ENCODE measurements at regions not wholly inside any gene's neighbourhood (a gene's known extent, or its start where the extent isn't known, plus 50 kb on each side); places are given as distances from the start of the nearest gene placed in this dataset.

DNA sequence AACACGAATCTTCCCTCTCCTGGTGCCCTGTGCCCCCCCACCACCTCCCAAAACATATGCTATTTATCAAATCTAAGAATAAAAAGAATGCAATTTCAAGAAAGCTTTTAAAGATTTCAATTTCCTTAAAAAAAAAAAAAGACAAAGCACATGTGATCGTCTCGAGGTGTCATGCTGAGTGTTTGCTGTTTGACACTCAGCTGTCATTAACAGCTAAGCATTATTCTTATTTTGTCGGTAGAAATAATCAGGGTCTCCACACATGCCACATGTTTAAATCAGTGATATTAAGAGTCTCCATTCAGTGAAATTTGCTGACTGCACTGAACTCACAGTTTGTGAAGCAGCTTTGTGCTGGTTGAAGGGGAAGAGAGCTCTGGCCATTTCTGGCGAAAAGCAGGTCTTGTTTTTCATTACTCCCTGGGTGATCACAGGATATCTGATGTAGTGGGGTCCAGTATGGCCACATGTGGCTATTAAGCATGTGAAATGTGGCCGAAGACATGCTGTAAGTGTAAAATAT is 281.8 kb downstream of the SATB1 start:
- no peak overlapping the region for H3K27ac Mint-ChIP-seq
- Histone ChIP-seq H3K4me3 (ENCODE audit: control insufficient read depth in 1 of 2, extremely low read depth in 1 of 2, low read length in 1 of 2) (no peak overlapping the region), H3K27ac (ENCODE audit: low read length) (no peak overlapping the region), H3K4me1 (ENCODE audit: control insufficient read depth in 1 of 2, extremely low read depth in 1 of 2, insufficient read depth in 2 of 2, low read length in 2 of 2) (no peaks in the 10 kb centered on the region), H3K36me3 (ENCODE audit: control insufficient read depth in 2 of 2, extremely low read depth in 1 of 2, insufficient read depth in 1 of 2, low read length in 1 of 2) (no peaks in the 10 kb centered on the region), H3K27me3 (replicated peaks in 1 of 2; ENCODE audit: control insufficient read depth in 2 of 2, extremely low read depth in 1 of 2, insufficient read depth in 2 of 2, low read length in 1 of 2) (no peaks in the 10 kb centered on the region), H3K9me3 (no peaks in the 10 kb centered on the region)
- DNase-seq (no peak), ATAC-seq (replicated peaks in 1 of 4) (no peak)
- ChIA-PET CTCF (no interaction called here), POLR2A (no interaction called here)
- 100% methylated on average over 2 of the region's 6 CpGs for WGBS (ENCODE audit: insufficient coverage)
- H3K36me3 Mint-ChIP-seq, result no peaks in the 10 kb centered on the region
- H3K27me3 Mint-ChIP-seq, result peaks cover 0 to 5% of the 10 kb centered on the region in 2 donors
- H3K4me3 Mint-ChIP-seq, result no peak overlapping the region
- no peaks in the 10 kb centered on the region for H3K9me3 Mint-ChIP-seq
- H3K4me1 Mint-ChIP-seq, result no peaks in the 10 kb centered on the region

DNA sequence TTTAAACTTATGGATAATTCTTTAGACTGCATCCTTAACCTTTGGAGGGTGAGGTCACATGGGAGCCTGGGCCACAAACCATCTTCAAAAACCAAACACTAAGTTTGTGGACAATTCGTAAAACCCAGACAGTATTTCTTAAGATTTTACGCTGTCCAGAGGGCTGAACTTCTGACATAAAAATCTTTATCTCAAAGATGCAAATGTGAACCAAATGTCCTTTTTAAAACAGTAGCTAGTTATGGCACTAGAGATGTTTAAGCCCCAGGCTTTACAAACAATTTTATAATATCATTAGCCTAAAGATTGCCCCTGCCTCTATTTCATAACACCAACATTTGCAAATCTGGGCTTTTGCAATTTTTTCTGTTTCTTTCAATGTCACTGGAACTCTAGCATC is 287.2 kb downstream of the SATB1 start:
- Histone ChIP-seq H3K27ac (ENCODE audit: low read length) (no peak overlapping the region), H3K4me1 (ENCODE audit: control insufficient read depth in 1 of 2, extremely low read depth in 1 of 2, insufficient read depth in 2 of 2, low read length in 2 of 2) (no peaks in the 10 kb centered on the region), H3K36me3 (ENCODE audit: control insufficient read depth in 2 of 2, extremely low read depth in 1 of 2, insufficient read depth in 1 of 2, low read length in 1 of 2) (no peaks in the 10 kb centered on the region), H3K27me3 (replicated peaks in 1 of 2; ENCODE audit: control insufficient read depth in 2 of 2, extremely low read depth in 1 of 2, insufficient read depth in 2 of 2, low read length in 1 of 2) (no peaks in the 10 kb centered on the region), H3K4me3 (ENCODE audit: control insufficient read depth in 1 of 2, extremely low read depth in 1 of 2, low read length in 1 of 2) (no peak overlapping the region), H3K9me3 (no peaks in the 10 kb centered on the region)
- H3K9me3 Mint-ChIP-seq, result no peaks in the 10 kb centered on the region
- no peaks in the 10 kb centered on the region for H3K27me3 Mint-ChIP-seq
- CTCF ChIA-PET, result no interaction called here
- H3K4me1 Mint-ChIP-seq, result no peaks in the 10 kb centered on the region
- H3K4me3 Mint-ChIP-seq, result no peak overlapping the region
- POLR2A ChIA-PET, result interaction anchor here in 1 of 2 donors (0.6 kb wide), 1 partner anchor 39 kb away, joined by 3 read pairs; no protein-coding TSS in a partner anchor
- no peak overlapping the region for H3K27ac Mint-ChIP-seq
- H3K36me3 Mint-ChIP-seq, result no peaks in the 10 kb centered on the region
- DNase-seq (no peak), ATAC-seq (replicated peaks in 1 of 4) (no peak)
- WGBS (ENCODE audit: insufficient coverage), result no CpG with 5 or more reads among the region's 2 CpGs

DNA sequence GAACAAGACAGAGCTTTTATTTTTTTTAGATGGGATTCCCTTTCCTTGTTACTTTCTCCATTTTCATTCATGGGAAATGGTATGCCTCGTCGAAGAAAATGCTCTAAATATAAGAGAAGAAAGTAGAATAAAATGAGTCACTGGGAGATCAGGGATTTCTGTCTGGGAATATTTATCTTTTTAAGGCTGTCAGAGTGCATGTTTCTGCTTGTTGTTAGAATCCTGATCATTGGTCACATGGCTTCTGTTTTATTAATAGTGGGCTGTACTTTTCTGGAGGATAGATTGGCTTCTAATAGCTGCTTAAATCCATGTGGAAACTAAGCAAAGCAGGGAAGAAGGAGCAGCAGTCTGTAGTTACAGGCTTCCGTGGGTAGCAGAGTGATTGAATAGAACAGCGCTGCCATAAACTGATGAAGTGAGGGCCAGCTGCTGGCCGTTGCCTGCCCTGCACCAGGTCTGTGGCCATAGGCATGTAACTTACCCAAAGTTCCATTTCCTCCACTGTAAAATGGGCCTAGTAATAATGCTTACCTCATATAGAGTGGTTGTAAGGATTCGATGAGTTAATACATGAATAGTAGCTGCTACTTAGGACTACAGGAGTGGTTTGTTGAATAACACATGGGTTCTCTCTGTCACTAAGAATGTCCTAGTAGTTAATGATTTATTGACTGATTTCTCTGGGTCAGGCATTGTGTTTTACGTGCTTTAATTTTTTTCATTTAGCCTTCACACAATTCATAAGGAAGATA is 289.9 kb downstream of the SATB1 start:
- no peaks in the 10 kb centered on the region for H3K36me3 ChIP-seq (ENCODE audit: control insufficient read depth in 2 of 2, extremely low read depth in 1 of 2, insufficient read depth in 1 of 2, low read length in 1 of 2)
- ATAC-seq (replicated peaks in 1 of 4) (no peak), DNase-seq (no peak)
- 100% methylated on average over 1 of the region's 7 CpGs for WGBS (ENCODE audit: insufficient coverage)
- Mint-ChIP-seq H3K36me3 (no peaks in the 10 kb centered on the region), H3K4me1 (no peaks in the 10 kb centered on the region), H3K4me3 (no peak overlapping the region), H3K27me3 (no peaks in the 10 kb centered on the region), H3K9me3 (no peaks in the 10 kb centered on the region), H3K27ac (no peak overlapping the region)
- H3K9me3 ChIP-seq, result no peaks in the 10 kb centered on the region
- no peak overlapping the region for H3K4me3 ChIP-seq (ENCODE audit: control insufficient read depth in 1 of 2, extremely low read depth in 1 of 2, low read length in 1 of 2)
- H3K4me1 ChIP-seq (ENCODE audit: control insufficient read depth in 1 of 2, extremely low read depth in 1 of 2, insufficient read depth in 2 of 2, low read length in 2 of 2), result no peaks in the 10 kb centered on the region
- no peaks in the 10 kb centered on the region for H3K27me3 ChIP-seq (replicated peaks in 1 of 2; ENCODE audit: control insufficient read depth in 2 of 2, extremely low read depth in 1 of 2, insufficient read depth in 2 of 2, low read length in 1 of 2)
- ChIA-PET CTCF (no interaction called here), POLR2A (no interaction called here)
- no peak overlapping the region for H3K27ac ChIP-seq (ENCODE audit: low read length)

DNA sequence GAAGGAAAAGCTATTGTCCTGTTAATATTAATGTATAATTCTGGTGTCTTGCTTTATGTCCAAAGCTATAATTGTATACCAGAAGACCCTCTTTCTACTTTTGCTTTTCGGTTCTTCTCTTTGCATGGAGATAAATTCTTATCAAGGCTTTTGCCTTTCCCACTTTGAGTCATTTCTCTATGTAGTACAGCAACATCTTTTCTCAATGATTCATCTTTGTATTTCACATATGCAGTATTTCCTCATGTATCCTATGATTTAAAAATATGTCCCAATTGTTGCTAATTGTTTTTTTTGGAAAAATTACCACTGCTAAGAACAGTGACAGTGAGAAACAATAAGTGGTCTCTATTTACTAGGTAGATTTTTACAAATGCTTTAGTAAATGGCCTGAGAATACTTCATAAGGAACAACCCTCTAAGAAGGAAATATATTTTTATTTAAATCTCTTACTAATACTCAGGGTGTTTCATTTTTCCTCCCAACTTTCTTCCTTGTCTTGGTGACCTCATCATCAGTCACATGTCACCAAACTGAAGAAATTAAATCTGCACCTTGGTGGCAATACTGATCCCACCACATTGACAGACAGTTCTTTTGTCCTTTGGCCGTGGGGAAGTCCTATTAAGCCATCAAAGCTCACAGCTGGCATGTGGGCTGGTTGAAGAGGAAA is 290.6 kb downstream of the SATB1 start:
- no peak overlapping the region for H3K4me3 ChIP-seq (ENCODE audit: control insufficient read depth in 1 of 2, extremely low read depth in 1 of 2, low read length in 1 of 2)
- H3K4me1 Mint-ChIP-seq, result no peaks in the 10 kb centered on the region
- no peaks in the 10 kb centered on the region for H3K27me3 Mint-ChIP-seq
- no CpG with 5 or more reads among the region's 2 CpGs for WGBS (ENCODE audit: insufficient coverage)
- DNase-seq, result no peak
- no peak overlapping the region for H3K27ac ChIP-seq (ENCODE audit: low read length)
- H3K27me3 ChIP-seq (replicated peaks in 1 of 2; ENCODE audit: control insufficient read depth in 2 of 2, extremely low read depth in 1 of 2, insufficient read depth in 2 of 2, low read length in 1 of 2), result no peaks in the 10 kb centered on the region
- H3K36me3 Mint-ChIP-seq, result no peaks in the 10 kb centered on the region
- no peaks in the 10 kb centered on the region for H3K9me3 ChIP-seq
- CTCF ChIA-PET, result no interaction called here
- no peaks in the 10 kb centered on the region for H3K9me3 Mint-ChIP-seq
- H3K36me3 ChIP-seq (ENCODE audit: control insufficient read depth in 2 of 2, extremely low read depth in 1 of 2, insufficient read depth in 1 of 2, low read length in 1 of 2), result no peaks in the 10 kb centered on the region
- no peak for ATAC-seq (replicated peaks in 1 of 4)
- POLR2A ChIA-PET, result no interaction called here
- H3K4me1 ChIP-seq (ENCODE audit: control insufficient read depth in 1 of 2, extremely low read depth in 1 of 2, insufficient read depth in 2 of 2, low read length in 2 of 2), result no peaks in the 10 kb centered on the region
- no peak overlapping the region for H3K4me3 Mint-ChIP-seq
- no peak overlapping the region for H3K27ac Mint-ChIP-seq

DNA sequence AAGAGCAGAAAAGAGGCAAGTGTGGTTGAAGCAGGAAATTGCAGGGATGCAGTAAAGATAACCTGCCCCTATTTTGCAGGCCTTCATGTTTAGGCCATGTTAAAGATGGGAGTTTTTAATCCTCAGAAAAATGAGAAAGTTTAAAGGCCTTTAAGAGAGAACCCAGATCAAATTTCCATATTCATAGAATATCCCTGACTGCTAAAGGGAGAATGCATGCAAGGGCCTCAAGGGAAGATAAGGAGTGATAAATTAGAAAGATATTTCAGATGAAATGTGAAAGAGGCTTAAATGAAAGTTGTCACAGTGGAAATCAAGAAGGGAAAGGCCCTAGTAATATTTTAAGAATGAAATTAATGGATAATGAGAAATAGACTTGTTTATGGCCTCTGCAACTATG is 292.1 kb downstream of the SATB1 start:
- ATAC-seq (replicated peaks in 1 of 4) (no peak), DNase-seq (no peak)
- Histone ChIP-seq H3K27ac (ENCODE audit: low read length) (no peak overlapping the region), H3K27me3 (replicated peaks in 1 of 2; ENCODE audit: control insufficient read depth in 2 of 2, extremely low read depth in 1 of 2, insufficient read depth in 2 of 2, low read length in 1 of 2) (no peaks in the 10 kb centered on the region), H3K4me3 (ENCODE audit: control insufficient read depth in 1 of 2, extremely low read depth in 1 of 2, low read length in 1 of 2) (no peak overlapping the region), H3K9me3 (no peaks in the 10 kb centered on the region), H3K4me1 (ENCODE audit: control insufficient read depth in 1 of 2, extremely low read depth in 1 of 2, insufficient read depth in 2 of 2, low read length in 2 of 2) (no peaks in the 10 kb centered on the region), H3K36me3 (ENCODE audit: control insufficient read depth in 2 of 2, extremely low read depth in 1 of 2, insufficient read depth in 1 of 2, low read length in 1 of 2) (no peaks in the 10 kb centered on the region)
- Mint-ChIP-seq H3K36me3 (no peaks in the 10 kb centered on the region), H3K27ac (no peak overlapping the region), H3K27me3 (no peaks in the 10 kb centered on the region), H3K9me3 (no peaks in the 10 kb centered on the region), H3K4me1 (no peaks in the 10 kb centered on the region), H3K4me3 (no peak overlapping the region)
- ChIA-PET POLR2A (no interaction called here), CTCF (no interaction called here)

DNA sequence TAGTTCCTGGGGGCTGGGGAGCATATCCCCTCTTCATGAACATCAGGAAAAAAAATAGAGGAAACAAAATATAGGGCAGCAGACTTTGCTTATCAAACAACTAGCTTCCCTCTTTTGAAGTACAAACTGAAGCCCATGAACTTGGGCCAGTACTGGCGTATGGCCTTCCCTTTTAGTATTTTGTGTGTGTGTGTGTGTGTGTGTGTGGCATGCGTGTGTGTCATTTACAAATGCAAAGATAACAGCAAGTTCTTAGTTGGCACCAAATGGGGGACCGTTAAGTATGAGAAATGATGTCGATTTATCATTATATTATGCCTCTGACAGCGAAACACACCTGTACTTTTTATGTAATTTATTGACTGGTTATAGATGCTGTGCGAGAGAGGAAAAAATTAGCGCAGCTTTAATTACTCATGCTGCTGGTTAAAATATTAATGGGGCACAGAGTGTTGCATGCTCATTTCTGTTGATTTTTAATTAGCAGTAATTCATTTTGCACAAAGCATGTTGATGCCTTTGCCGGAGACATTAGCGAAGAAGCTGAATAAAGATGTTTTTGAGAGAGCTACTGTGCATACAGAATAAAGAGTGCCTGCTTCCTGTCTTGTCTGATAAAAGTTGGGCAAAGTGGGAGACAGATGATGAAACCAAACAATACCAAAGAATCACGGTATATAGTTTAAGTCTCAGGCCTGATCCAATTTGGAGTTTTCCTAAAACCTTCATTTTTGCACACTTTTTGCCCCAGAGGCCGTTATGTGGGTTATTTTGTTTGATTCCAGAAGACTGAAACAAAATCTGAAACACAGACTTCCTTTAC is 297.1 kb downstream of the SATB1 start:
- Mint-ChIP-seq H3K27me3 (no peaks in the 10 kb centered on the region), H3K9me3 (no peaks in the 10 kb centered on the region), H3K36me3 (no peaks in the 10 kb centered on the region), H3K4me3 (no peak overlapping the region), H3K4me1 (no peaks in the 10 kb centered on the region), H3K27ac (no peak overlapping the region)
- no peak for DNase-seq
- Histone ChIP-seq H3K4me1 (ENCODE audit: control insufficient read depth in 1 of 2, extremely low read depth in 1 of 2, insufficient read depth in 2 of 2, low read length in 2 of 2) (no peaks in the 10 kb centered on the region), H3K27me3 (replicated peaks in 1 of 2; ENCODE audit: control insufficient read depth in 2 of 2, extremely low read depth in 1 of 2, insufficient read depth in 2 of 2, low read length in 1 of 2) (no peaks in the 10 kb centered on the region), H3K4me3 (ENCODE audit: control insufficient read depth in 1 of 2, extremely low read depth in 1 of 2, low read length in 1 of 2) (no peak overlapping the region), H3K9me3 (no peaks in the 10 kb centered on the region), H3K36me3 (ENCODE audit: control insufficient read depth in 2 of 2, extremely low read depth in 1 of 2, insufficient read depth in 1 of 2, low read length in 1 of 2) (no peaks in the 10 kb centered on the region), H3K27ac (ENCODE audit: low read length) (no peak overlapping the region)
- ChIA-PET POLR2A (interaction anchor here in 1 of 2 donors (0.5 kb wide), 1 partner anchor 339 kb away, joined by 3 read pairs; no protein-coding TSS in a partner anchor), CTCF (no interaction called here)
- 85% methylated on average over 5 of the region's 11 CpGs for WGBS (ENCODE audit: insufficient coverage)
- no peak for ATAC-seq (replicated peaks in 1 of 4)
